Smooth muscle cell (in vitro differentiated cells): ENCODE measurements at regions not wholly inside any gene's neighbourhood (a gene's known extent, or its start where the extent isn't known, plus 50 kb on each side); places are given as distances from the start of the nearest gene placed in this dataset.

Experiments used
- DNase-seq: peaks from one replicate; lab custom pipeline; 2025; ENCODE audit not compliant: unreplicated experiment; lab: John Stamatoyannopoulos, UW
- H2AFZ ChIP-seq: fragments of 200-600 bp; sonication (generic); 2 replicates; pipeline ENCODE4 v1.6.0; 2016; ENCODE audit warnings: antibody characterized with exemption, low read depth, mild to moderate bottlenecking
- H3F3A ChIP-seq: fragments of 200-600 bp; sonication (generic); 2 replicates; pipeline ENCODE4 v1.6.0; 2017; ENCODE audit warnings: antibody characterized with exemption, low read depth
- H3K27ac ChIP-seq: fragments of 200-600 bp; sonication (generic); 2 replicates; pipeline ENCODE4 v1.5.1; 2016; ENCODE audit warnings: low read depth, mild to moderate bottlenecking
- H3K27me3 ChIP-seq: fragments of 200-600 bp; sonication (generic); 2 replicates; pipeline ENCODE4 v1.6.1; 2016; ENCODE audit warnings: low read depth, mild to moderate bottlenecking
- H3K36me3 ChIP-seq: fragments of 200-600 bp; sonication (generic); 2 replicates; pipeline ENCODE4 v1.5.1; 2016; ENCODE audit warnings: low read depth
- H3K4me1 ChIP-seq: fragments of 200-600 bp; sonication (generic); 2 replicates; pipeline ENCODE4 v1.5.1; 2016; ENCODE audit warnings: low read depth
- H3K4me2 ChIP-seq: fragments of 200-600 bp; sonication (generic); 2 replicates; pipeline ENCODE4 v1.6.0; 2016; ENCODE audit warnings: mild to moderate bottlenecking
- H3K4me3 ChIP-seq: fragments of 200-600 bp; sonication (generic); 2 replicates; pipeline ENCODE4 v1.5.1; 2016; ENCODE audit warnings: mild to moderate bottlenecking
- H3K79me2 ChIP-seq: fragments of 200-600 bp; sonication (generic); 2 replicates; pipeline ENCODE4 v1.6.0; 2016; ENCODE audit warnings: low read depth, mild to moderate bottlenecking
- H3K9ac ChIP-seq: fragments of 200-600 bp; sonication (generic); 2 replicates; pipeline ENCODE4 v1.6.0; 2016; ENCODE audit warnings: low read depth
- H3K9me3 ChIP-seq: fragments of 200-600 bp; sonication (generic); replicated peaks from 2 replicates; pipeline ENCODE4 v1.5.1; 2016; ENCODE audit warnings: low read depth
- H4K20me1 ChIP-seq: fragments of 200-600 bp; sonication (generic); 2 replicates; pipeline ENCODE4 v1.6.0; 2016; ENCODE audit warnings: low read depth
- WGBS: methylation state at CpG from one replicate; pipeline ENCODE4 v1.1.7; 2016; ENCODE audit warnings: low lambda C conversion rate; 5-methylcytosine and 5-hydroxymethylcytosine counted together
- TF ChIP-seq, protein P1 (sequence below): fragments of 200-600 bp; sonication (generic); IDR thresholded peaks from 2 replicates; pipeline ENCODE4 v1.5.1; 2017; ENCODE audit warnings: borderline replicate concordance, mild to moderate bottlenecking, antibody characterized with exemption; ENCODE audit not compliant: insufficient read depth, poor library complexity, severe bottlenecking

DNA sequence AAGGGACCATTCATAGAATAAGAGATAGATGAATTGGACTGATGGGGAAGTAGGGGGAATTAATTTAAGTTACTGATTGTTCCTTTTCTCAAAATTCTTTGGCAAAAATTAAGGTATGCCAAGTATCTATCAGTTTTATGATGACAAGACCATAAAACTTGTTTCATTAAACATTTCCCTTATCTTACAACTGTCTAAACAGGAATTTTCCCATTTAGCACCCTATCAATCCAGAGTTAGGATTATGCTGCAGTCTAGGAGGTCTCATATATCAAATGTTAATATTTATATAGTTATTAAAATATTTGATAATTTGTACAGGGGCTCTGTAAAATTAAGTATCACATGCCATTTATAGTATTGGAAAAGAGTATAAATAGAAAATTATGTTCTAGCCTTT is 51.5 kb upstream of the ARID1B start:
- TF ChIP-seq, protein P1, sequence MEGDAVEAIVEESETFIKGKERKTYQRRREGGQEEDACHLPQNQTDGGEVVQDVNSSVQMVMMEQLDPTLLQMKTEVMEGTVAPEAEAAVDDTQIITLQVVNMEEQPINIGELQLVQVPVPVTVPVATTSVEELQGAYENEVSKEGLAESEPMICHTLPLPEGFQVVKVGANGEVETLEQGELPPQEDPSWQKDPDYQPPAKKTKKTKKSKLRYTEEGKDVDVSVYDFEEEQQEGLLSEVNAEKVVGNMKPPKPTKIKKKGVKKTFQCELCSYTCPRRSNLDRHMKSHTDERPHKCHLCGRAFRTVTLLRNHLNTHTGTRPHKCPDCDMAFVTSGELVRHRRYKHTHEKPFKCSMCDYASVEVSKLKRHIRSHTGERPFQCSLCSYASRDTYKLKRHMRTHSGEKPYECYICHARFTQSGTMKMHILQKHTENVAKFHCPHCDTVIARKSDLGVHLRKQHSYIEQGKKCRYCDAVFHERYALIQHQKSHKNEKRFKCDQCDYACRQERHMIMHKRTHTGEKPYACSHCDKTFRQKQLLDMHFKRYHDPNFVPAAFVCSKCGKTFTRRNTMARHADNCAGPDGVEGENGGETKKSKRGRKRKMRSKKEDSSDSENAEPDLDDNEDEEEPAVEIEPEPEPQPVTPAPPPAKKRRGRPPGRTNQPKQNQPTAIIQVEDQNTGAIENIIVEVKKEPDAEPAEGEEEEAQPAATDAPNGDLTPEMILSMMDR = no peak
- H3K9me3 ChIP-seq = no peaks in the 10 kb centered on the region
- H4K20me1 ChIP-seq = no peaks in the 10 kb centered on the region
- no peak for DNase-seq
- H3K27ac ChIP-seq = no peak overlapping the region
- H3K36me3 ChIP-seq = no peaks in the 10 kb centered on the region
- H3K9ac ChIP-seq = no peak overlapping the region
- H3K79me2 ChIP-seq = no peaks in the 10 kb centered on the region
- no peak overlapping the region for H3K4me2 ChIP-seq
- no peak overlapping the region for H3K4me3 ChIP-seq
- H3K4me1 ChIP-seq = peaks cover 9% of the 10 kb centered on the region
- peaks cover 6% of the 10 kb centered on the region for H3F3A ChIP-seq
- no peak overlapping the region for H2AFZ ChIP-seq
- no peaks in the 10 kb centered on the region for H3K27me3 ChIP-seq

DNA sequence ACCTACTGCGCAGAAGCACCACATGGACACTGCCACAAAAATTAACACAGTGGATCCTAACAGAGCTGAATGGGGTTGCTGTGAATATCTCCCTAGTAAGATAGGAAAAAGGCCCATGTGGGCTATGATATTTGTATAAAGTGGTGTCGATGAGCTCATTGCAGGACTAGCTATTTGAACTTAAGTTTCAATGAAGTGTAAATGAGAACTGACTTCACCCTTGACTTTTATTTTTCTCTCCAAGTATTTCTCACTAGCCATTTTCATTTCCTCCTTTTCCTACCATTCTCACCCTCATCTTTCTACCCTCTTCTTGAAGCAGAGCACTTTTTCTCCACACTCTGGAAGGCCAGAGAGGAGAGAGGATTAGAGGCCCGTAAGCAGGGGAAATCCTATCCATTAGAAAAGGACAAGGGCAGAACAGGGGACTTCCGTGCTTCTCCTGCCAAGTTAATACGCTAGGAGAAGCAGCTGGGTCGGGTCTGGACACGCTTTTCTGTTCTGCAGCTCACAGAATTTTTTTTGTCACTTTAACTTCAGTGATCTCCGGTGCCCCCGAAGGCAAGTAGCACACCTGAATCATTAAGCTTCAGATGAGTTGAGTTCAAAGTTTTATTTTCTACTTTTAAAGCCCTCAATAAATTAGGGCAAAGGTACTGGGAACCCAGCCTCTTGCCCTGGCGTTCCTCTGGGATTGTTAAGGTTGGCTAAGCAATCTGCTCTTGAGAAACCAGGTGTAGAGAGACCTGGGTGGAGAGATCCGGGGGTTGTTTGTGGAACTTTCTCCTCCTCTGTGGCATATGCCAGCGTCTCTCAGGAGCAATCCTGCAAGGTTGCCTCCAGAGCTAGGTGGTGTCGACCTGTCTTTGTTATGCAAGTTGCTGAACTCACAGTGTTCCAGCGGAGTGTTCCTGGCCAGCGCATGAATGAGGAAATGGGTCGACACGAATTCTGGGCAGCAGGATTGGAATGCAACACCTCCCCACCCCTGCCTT is 56.2 kb upstream of the ARID1B start:
- Histone ChIP-seq H4K20me1 (no peaks in the 10 kb centered on the region), H3K9ac (peak overlapping the region; percentile 14), H3K9me3 (no peaks in the 10 kb centered on the region), H3K27me3 (no peaks in the 10 kb centered on the region), H3F3A (peaks cover 17% of the 10 kb centered on the region), H3K4me3 (no peak overlapping the region), H3K79me2 (no peaks in the 10 kb centered on the region), H3K27ac (peak overlapping the region; percentile 86), H3K4me2 (peak overlapping the region; percentile 77), H2AFZ (peak overlapping the region; percentile 61), H3K36me3 (no peaks in the 10 kb centered on the region), H3K4me1 (peaks cover 21% of the 10 kb centered on the region)
- 32% methylated on average over 17 of the region's 17 CpGs for WGBS
- DNase-seq = no peak
- TF ChIP-seq, protein P1 = no peak

DNA sequence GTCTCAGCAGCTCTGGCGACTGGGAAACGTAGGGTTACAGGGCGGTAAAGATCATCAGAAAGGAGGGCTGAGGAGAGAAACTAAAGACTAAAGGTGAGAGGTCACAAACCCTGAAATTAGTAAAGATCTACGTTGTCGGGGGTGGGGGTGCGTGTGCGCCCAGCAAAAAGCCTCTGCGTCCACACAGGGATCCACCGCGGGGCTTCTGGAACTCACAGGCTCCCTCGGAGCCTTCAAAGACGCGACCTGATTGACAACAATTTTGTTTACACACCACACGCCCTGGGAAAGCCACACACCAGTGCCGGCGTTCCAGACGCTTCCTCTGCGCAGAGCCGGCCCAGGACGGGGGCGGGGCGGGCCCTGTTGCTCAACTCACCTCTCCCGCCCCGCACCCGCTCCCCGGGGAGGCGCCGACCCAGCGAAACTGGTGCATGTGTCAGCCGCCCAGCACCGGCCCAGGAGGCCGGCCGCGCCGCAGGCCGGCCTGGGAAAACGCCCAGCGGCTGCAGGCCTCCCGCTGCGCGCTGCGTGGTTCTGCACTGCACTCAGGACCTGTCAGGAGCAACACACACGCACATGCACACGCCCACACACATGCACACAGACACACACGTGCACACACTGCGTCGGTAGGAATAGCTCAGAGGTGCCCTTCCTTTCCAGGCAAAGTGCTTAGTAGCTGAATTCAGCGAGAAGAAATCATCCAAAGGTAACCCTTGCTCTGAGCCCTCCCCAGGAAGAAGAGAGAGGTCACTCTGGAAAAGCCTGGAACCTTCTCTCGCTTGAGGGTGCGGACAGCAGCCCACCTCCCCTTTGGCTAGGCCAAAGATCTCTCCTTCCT is 57.2 kb upstream of the ARID1B start:
- 13% methylated on average over 45 of the region's 50 CpGs for WGBS
- Histone ChIP-seq H3K4me1 (peaks cover 21% of the 10 kb centered on the region), H3K27ac (peak overlapping the region; percentile 86), H3F3A (peaks cover 17% of the 10 kb centered on the region), H3K9me3 (no peaks in the 10 kb centered on the region), H4K20me1 (no peaks in the 10 kb centered on the region), H3K4me3 (peak overlapping the region; percentile 24), H3K36me3 (no peaks in the 10 kb centered on the region), H3K9ac (peak overlapping the region; percentile 78), H3K27me3 (no peaks in the 10 kb centered on the region), H3K79me2 (no peaks in the 10 kb centered on the region), H2AFZ (peak overlapping the region; percentile 19), H3K4me2 (peak overlapping the region; percentile 77)
- DNase-seq = peak; percentile 67
- TF ChIP-seq, protein P1 = no peak
